Smooth muscle cell (in vitro differentiated cells): ENCODE measurements at regions not wholly inside any gene's neighbourhood (a gene's known extent, or its start where the extent isn't known, plus 50 kb on each side); places are given as distances from the start of the nearest gene placed in this dataset.

ENCODE experiments used
- DNase-seq: peaks from one replicate; lab custom pipeline; 2025; ENCODE audit not compliant: unreplicated experiment; lab: John Stamatoyannopoulos, UW
- H2AFZ ChIP-seq: fragments of 200-600 bp; sonication (generic); 2 replicates; pipeline ENCODE4 v1.6.0; 2016; ENCODE audit warnings: antibody characterized with exemption, low read depth, mild to moderate bottlenecking
- H3F3A ChIP-seq: fragments of 200-600 bp; sonication (generic); 2 replicates; pipeline ENCODE4 v1.6.0; 2017; ENCODE audit warnings: antibody characterized with exemption, low read depth
- H3K27ac ChIP-seq: fragments of 200-600 bp; sonication (generic); 2 replicates; pipeline ENCODE4 v1.5.1; 2016; ENCODE audit warnings: low read depth, mild to moderate bottlenecking
- H3K27me3 ChIP-seq: fragments of 200-600 bp; sonication (generic); 2 replicates; pipeline ENCODE4 v1.6.1; 2016; ENCODE audit warnings: low read depth, mild to moderate bottlenecking
- H3K36me3 ChIP-seq: fragments of 200-600 bp; sonication (generic); 2 replicates; pipeline ENCODE4 v1.5.1; 2016; ENCODE audit warnings: low read depth
- H3K4me1 ChIP-seq: fragments of 200-600 bp; sonication (generic); 2 replicates; pipeline ENCODE4 v1.5.1; 2016; ENCODE audit warnings: low read depth
- H3K4me2 ChIP-seq: fragments of 200-600 bp; sonication (generic); 2 replicates; pipeline ENCODE4 v1.6.0; 2016; ENCODE audit warnings: mild to moderate bottlenecking
- H3K4me3 ChIP-seq: fragments of 200-600 bp; sonication (generic); 2 replicates; pipeline ENCODE4 v1.5.1; 2016; ENCODE audit warnings: mild to moderate bottlenecking
- H3K79me2 ChIP-seq: fragments of 200-600 bp; sonication (generic); 2 replicates; pipeline ENCODE4 v1.6.0; 2016; ENCODE audit warnings: low read depth, mild to moderate bottlenecking
- H3K9ac ChIP-seq: fragments of 200-600 bp; sonication (generic); 2 replicates; pipeline ENCODE4 v1.6.0; 2016; ENCODE audit warnings: low read depth
- H3K9me3 ChIP-seq: fragments of 200-600 bp; sonication (generic); replicated peaks from 2 replicates; pipeline ENCODE4 v1.5.1; 2016; ENCODE audit warnings: low read depth
- H4K20me1 ChIP-seq: fragments of 200-600 bp; sonication (generic); 2 replicates; pipeline ENCODE4 v1.6.0; 2016; ENCODE audit warnings: low read depth
- WGBS: methylation state at CpG from one replicate; pipeline ENCODE4 v1.1.7; 2016; ENCODE audit warnings: low lambda C conversion rate; 5-methylcytosine and 5-hydroxymethylcytosine counted together
- TF ChIP-seq, protein P1 (sequence below): fragments of 200-600 bp; sonication (generic); IDR thresholded peaks from 2 replicates; pipeline ENCODE4 v1.5.1; 2017; ENCODE audit warnings: borderline replicate concordance, mild to moderate bottlenecking, antibody characterized with exemption; ENCODE audit not compliant: insufficient read depth, poor library complexity, severe bottlenecking

DNA sequence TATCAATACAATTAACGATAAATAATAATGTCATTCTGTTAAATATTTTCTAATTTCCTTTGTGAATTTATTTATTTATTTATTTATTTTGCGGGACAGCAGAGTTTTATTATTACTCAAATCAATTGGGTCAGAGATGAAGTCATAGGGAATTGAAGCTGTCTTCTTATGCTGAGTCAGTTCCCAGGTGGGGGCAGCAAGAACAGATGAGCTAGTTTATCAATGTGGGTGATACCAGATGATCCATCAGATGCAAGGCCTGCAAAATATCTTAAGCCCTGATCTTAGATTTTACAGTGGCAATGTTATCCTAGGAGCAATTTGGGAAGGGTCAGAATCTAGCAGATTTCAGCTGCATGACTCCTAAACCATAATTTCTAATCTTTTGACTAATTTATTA, 1050.3 kb downstream of the OTOL1 start:
- TF ChIP-seq, protein P1, sequence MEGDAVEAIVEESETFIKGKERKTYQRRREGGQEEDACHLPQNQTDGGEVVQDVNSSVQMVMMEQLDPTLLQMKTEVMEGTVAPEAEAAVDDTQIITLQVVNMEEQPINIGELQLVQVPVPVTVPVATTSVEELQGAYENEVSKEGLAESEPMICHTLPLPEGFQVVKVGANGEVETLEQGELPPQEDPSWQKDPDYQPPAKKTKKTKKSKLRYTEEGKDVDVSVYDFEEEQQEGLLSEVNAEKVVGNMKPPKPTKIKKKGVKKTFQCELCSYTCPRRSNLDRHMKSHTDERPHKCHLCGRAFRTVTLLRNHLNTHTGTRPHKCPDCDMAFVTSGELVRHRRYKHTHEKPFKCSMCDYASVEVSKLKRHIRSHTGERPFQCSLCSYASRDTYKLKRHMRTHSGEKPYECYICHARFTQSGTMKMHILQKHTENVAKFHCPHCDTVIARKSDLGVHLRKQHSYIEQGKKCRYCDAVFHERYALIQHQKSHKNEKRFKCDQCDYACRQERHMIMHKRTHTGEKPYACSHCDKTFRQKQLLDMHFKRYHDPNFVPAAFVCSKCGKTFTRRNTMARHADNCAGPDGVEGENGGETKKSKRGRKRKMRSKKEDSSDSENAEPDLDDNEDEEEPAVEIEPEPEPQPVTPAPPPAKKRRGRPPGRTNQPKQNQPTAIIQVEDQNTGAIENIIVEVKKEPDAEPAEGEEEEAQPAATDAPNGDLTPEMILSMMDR = no peak
- Histone ChIP-seq H3K79me2 (no peaks in the 10 kb centered on the region), H3K9me3 (no peaks in the 10 kb centered on the region), H3K4me3 (no peak overlapping the region), H4K20me1 (no peaks in the 10 kb centered on the region), H3K27ac (no peak overlapping the region), H3K4me1 (no peaks in the 10 kb centered on the region), H3K4me2 (no peak overlapping the region), H3K36me3 (no peaks in the 10 kb centered on the region), H3K9ac (no peak overlapping the region), H3K27me3 (no peaks in the 10 kb centered on the region), H2AFZ (no peak overlapping the region), H3F3A (no peaks in the 10 kb centered on the region)
- DNase-seq = no peak
- 92% methylated on average over 2 of the region's 2 CpGs for WGBS

DNA sequence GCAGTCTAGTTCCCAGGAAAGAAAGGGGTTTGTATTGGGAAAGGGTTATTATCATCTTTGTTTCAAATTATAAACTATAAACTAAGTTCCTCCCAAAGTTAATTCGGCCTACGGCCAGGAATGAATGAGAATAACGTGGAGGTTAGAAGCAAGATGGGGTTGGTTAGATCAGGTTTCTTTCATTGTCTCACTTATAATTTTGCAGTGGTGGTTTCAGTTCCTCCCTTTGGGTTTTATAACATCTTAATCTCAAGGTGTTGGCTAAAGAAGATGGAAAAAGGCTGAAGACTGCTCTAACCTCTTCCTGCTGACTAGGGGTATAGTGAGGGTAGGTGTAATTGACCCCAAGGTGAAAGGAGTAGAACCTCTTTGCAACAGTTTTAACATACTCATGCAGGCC, 1050.7 kb downstream of the OTOL1 start:
- no peak overlapping the region for H3K4me3 ChIP-seq
- no peaks in the 10 kb centered on the region for H3K4me1 ChIP-seq
- H2AFZ ChIP-seq = no peak overlapping the region
- no peak overlapping the region for H3K9ac ChIP-seq
- no peaks in the 10 kb centered on the region for H4K20me1 ChIP-seq
- no peak overlapping the region for H3K4me2 ChIP-seq
- WGBS = 96% methylated on average over 3 of the region's 3 CpGs
- no peaks in the 10 kb centered on the region for H3K9me3 ChIP-seq
- DNase-seq = no peak
- TF ChIP-seq, protein P1 = no peak
- H3K36me3 ChIP-seq = no peaks in the 10 kb centered on the region
- no peak overlapping the region for H3K27ac ChIP-seq
- H3K79me2 ChIP-seq = no peaks in the 10 kb centered on the region
- H3K27me3 ChIP-seq = no peaks in the 10 kb centered on the region
- H3F3A ChIP-seq = no peaks in the 10 kb centered on the region

DNA sequence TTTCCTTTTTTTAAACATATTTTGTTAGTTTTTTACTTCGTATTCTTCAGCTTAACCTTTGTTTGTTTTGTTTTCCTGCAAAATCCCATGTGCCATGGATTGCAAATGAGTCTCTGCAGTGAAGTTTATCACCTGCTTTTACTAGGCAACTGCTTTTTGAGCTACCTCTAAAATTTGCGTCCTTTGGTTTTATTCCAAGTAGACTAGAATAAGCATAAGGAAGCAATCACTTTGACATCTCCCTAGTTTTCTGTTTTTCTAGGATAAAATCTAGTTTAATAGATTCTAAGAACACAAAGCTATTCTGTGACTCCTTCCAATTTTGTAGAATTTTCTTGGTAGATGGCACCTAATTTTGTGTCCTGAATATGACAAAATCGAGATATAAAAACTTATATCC, 1059.2 kb downstream of the OTOL1 start:
- Histone ChIP-seq H3K9me3 (no peaks in the 10 kb centered on the region), H4K20me1 (no peaks in the 10 kb centered on the region), H3K9ac (no peak overlapping the region), H3K27me3 (no peaks in the 10 kb centered on the region), H3K36me3 (no peaks in the 10 kb centered on the region), H3K79me2 (no peaks in the 10 kb centered on the region), H3K4me2 (no peak overlapping the region), H3K27ac (no peak overlapping the region), H3K4me1 (no peaks in the 10 kb centered on the region), H2AFZ (no peak overlapping the region), H3K4me3 (no peak overlapping the region), H3F3A (no peaks in the 10 kb centered on the region)
- 80% methylated on average over 3 of the region's 3 CpGs for WGBS
- no peak for DNase-seq
- TF ChIP-seq, protein P1 = no peak

DNA sequence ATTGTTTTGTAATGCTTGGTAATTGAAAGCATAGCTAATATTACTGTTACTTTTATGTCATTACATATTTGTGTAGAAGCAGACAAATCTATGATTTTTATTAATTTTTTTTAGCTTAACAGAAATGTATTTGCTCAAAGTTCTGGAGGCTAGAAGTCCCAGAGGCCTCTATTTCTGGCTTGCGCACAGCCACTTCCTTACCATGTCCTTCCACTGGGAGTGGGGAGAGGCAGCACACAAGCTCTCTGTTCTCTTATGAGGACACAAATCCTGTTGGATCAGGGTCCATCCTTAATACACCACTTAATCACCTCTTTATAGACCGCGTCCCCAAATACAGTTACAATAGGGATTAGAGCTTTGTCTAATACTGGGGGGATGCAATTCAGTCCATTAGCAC, 1061.4 kb downstream of the OTOL1 start:
- WGBS = 74% methylated on average over 3 of the region's 3 CpGs
- no peak overlapping the region for H3K4me3 ChIP-seq
- no peaks in the 10 kb centered on the region for H3K4me1 ChIP-seq

More for the DNA sequence above, 1061.4 kb downstream of the OTOL1 start:
- Histone ChIP-seq H3K36me3 (no peaks in the 10 kb centered on the region), H3K27ac (no peak overlapping the region), H2AFZ (no peak overlapping the region), H3K9me3 (no peaks in the 10 kb centered on the region), H4K20me1 (no peaks in the 10 kb centered on the region), H3K9ac (no peak overlapping the region), H3K27me3 (no peaks in the 10 kb centered on the region), H3K4me2 (no peak overlapping the region), H3F3A (no peaks in the 10 kb centered on the region), H3K79me2 (no peaks in the 10 kb centered on the region)
- DNase-seq = no peak
- TF ChIP-seq, protein P1 = no peak
